Neural progenitor cell (in vitro differentiated cells): ENCODE measurements at regions not wholly inside any gene's neighbourhood (a gene's known extent, or its start where the extent isn't known, plus 50 kb on each side); places are given as distances from the start of the nearest gene placed in this dataset.

Experiments used
- DNase-seq: peaks from one replicate; pipeline ENCODE4 v3.0.0-alpha.2; 2016; ENCODE audit warnings: low spot score
- H2AFZ ChIP-seq: fragments of 200-600 bp; sonication (generic); replicated peaks from 2 replicates; pipeline ENCODE4 v1.6.1; 2016; ENCODE audit warnings: antibody characterized with exemption
- H3F3A ChIP-seq: fragments of 200-600 bp; sonication (generic); 2 replicates; pipeline ENCODE4 v1.6.1; 2016; ENCODE audit warnings: antibody characterized with exemption, low read depth
- H3K27ac ChIP-seq: fragments of 200-600 bp; sonication (generic); 2 replicates; pipeline ENCODE4 v1.5.1; 2016; ENCODE audit warnings: mild to moderate bottlenecking
- H3K27me3 ChIP-seq: fragments of 200-600 bp; sonication (generic); 2 replicates; pipeline ENCODE4 v1.6.1; 2016; ENCODE audit warnings: mild to moderate bottlenecking, moderate library complexity
- H3K36me3 ChIP-seq: fragments of 200-600 bp; sonication (generic); 2 replicates; pipeline ENCODE4 v1.5.1; 2016
- H3K4me1 ChIP-seq: fragments of 200-600 bp; sonication (generic); 2 replicates; pipeline ENCODE4 v1.6.1; 2016; ENCODE audit warnings: mixed run types
- H3K4me2 ChIP-seq: fragments of 200-600 bp; sonication (generic); 2 replicates; pipeline ENCODE4 v1.6.1; 2016
- H3K4me3 ChIP-seq: fragments of 200-600 bp; sonication (generic); 2 replicates; pipeline ENCODE4 v1.5.1; 2016
- H3K79me2 ChIP-seq: fragments of 200-600 bp; sonication (generic); 2 replicates; pipeline ENCODE4 v1.6.1; 2016; ENCODE audit warnings: low read depth
- H3K9ac ChIP-seq: fragments of 200-600 bp; sonication (generic); 2 replicates; pipeline ENCODE4 v1.6.1; 2016
- H3K9me3 ChIP-seq: fragments of 200-600 bp; sonication (generic); 2 replicates; pipeline ENCODE4 v1.5.1; 2016; ENCODE audit warnings: low read depth
- H4K20me1 ChIP-seq: fragments of 200-600 bp; sonication (generic); 2 replicates; pipeline ENCODE4 v1.6.1; 2016; ENCODE audit warnings: low read depth
- H3K27ac Mint-ChIP-seq: 3 replicates; pipeline ENCODE4 v1.8.0; 2021; ENCODE audit warnings: mixed read lengths
- H3K27me3 Mint-ChIP-seq: 2 replicates; pipeline ENCODE4 v1.8.0; 2022; ENCODE audit warnings: low read depth, mild to moderate bottlenecking, inconsistent platforms, moderate library complexity, mixed read lengths; ENCODE audit not compliant: insufficient read depth
- H3K36me3 Mint-ChIP-seq: 3 replicates; pipeline ENCODE4 v1.8.0; 2021; ENCODE audit warnings: mixed read lengths
- H3K4me1 Mint-ChIP-seq: 3 replicates; pipeline ENCODE4 v1.8.0; 2021; ENCODE audit warnings: mixed read lengths
- H3K4me3 Mint-ChIP-seq: 3 replicates; pipeline ENCODE4 v1.8.0; 2021; ENCODE audit warnings: mild to moderate bottlenecking, moderate library complexity, mixed read lengths
- H3K9me3 Mint-ChIP-seq: 3 replicates; pipeline ENCODE4 v1.8.0; 2020; ENCODE audit warnings: mixed read lengths
- CTCF ChIP-seq: fragments of 200-600 bp; sonication (generic); IDR thresholded peaks from 2 replicates; pipeline ENCODE4 v1.5.1; 2017; ENCODE audit warnings: antibody characterized with exemption, mild to moderate bottlenecking
- EZH2 ChIP-seq: fragments of 200-600 bp; sonication (generic); IDR thresholded peaks from 2 replicates; pipeline ENCODE4 v1.6.1; 2017; ENCODE audit warnings: antibody characterized with exemption, mild to moderate bottlenecking, moderate library complexity
- EZH2phosphoT487 ChIP-seq: fragments of 200-600 bp; sonication (generic); IDR thresholded peaks from 2 replicates; pipeline ENCODE4 v1.6.1; 2017; ENCODE audit warnings: antibody characterized with exemption

- Histone ChIP-seq H3K27ac (peak overlapping the region; percentile 11), H3K4me3 (peak overlapping the region; percentile 85), H2AFZ (no peak overlapping the region), H3K27me3 (no peaks in the 10 kb centered on the region), H3F3A (peaks cover 55% of the 10 kb centered on the region), H3K9me3 (no peaks in the 10 kb centered on the region), H3K4me2 (peak overlapping the region; percentile 84), H4K20me1 (peaks cover 10% of the 10 kb centered on the region), H3K4me1 (peaks cover 7% of the 10 kb centered on the region), H3K79me2 (peaks cover 10% of the 10 kb centered on the region), H3K9ac (peak overlapping the region; percentile 52), H3K36me3 (no peaks in the 10 kb centered on the region)
- Mint-ChIP-seq H3K4me3 (no peak overlapping the region), H3K9me3 (peaks cover 2% of the 10 kb centered on the region), H3K4me1 (peaks cover 29% of the 10 kb centered on the region), H3K27ac (no peak overlapping the region), H3K36me3 (no peaks in the 10 kb centered on the region), H3K27me3 (no peaks in the 10 kb centered on the region)
- no peak for DNase-seq
- TF ChIP-seq CTCF (no peak), EZH2phosphoT487 (no peak), EZH2 (no peak)
Observed at GRCh38 chr6:26214803-26215584, 127.8 kb downstream of the HFE start.

DNA sequence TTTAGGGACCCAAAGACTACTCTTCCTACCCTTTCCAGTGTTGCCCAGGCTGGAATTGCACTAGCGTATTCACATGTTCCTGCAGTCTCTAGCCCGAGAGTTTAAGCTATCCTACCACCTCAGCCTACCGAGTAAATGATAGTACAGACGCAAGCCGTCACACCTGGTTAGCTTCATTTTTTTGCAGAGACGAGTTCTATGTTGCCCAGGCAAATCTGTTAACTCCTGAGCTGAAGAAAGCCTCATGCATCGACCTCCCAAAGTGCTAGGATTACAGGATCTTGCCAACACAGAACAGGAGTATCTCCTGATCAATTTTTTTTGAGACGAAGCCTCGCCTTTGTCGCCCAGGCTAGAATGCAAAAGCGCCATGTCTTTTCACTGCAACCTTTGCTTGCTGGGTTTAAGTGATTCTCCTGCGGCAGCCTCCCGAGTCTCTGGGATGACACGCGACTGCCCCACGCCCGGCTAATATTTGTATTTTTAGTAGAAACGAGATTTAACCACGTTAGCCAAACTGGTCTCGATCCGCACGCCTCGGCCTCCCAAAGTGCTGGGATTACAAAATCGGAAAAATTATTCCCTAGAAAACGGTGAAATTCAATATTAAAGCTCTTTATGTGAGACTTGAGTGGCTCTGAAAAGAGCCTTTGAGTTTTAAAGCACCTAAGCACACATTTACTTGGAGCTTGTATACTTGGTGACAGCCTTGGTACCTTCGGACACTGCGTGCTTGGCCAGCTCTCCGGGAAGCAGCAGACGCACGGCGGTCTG lies 128.5 kb downstream of the HFE start:
- peaks cover 2% of the 10 kb centered on the region for H3K9me3 Mint-ChIP-seq
- Histone ChIP-seq H3K4me3 (peak overlapping the region; percentile 85), H3K9ac (peak overlapping the region; percentile 52), H3K79me2 (peaks cover 10% of the 10 kb centered on the region), H3K27me3 (no peaks in the 10 kb centered on the region), H3K27ac (peak overlapping the region; percentile 11), H3K36me3 (no peaks in the 10 kb centered on the region), H2AFZ (no peak overlapping the region), H3K4me1 (peaks cover 11% of the 10 kb centered on the region), H3K9me3 (no peaks in the 10 kb centered on the region), H3F3A (peaks cover 60% of the 10 kb centered on the region), H4K20me1 (peaks cover 10% of the 10 kb centered on the region), H3K4me2 (peak overlapping the region; percentile 84)
- H3K27ac Mint-ChIP-seq = no peak overlapping the region
- no peaks in the 10 kb centered on the region for H3K36me3 Mint-ChIP-seq
- TF ChIP-seq EZH2phosphoT487 (no peak), EZH2 (no peak), CTCF (no peak)
- DNase-seq = peak; percentile 47
- no peak overlapping the region for H3K4me3 Mint-ChIP-seq
- H3K4me1 Mint-ChIP-seq = peaks cover 36% of the 10 kb centered on the region
- H3K27me3 Mint-ChIP-seq = no peaks in the 10 kb centered on the region

DNA sequence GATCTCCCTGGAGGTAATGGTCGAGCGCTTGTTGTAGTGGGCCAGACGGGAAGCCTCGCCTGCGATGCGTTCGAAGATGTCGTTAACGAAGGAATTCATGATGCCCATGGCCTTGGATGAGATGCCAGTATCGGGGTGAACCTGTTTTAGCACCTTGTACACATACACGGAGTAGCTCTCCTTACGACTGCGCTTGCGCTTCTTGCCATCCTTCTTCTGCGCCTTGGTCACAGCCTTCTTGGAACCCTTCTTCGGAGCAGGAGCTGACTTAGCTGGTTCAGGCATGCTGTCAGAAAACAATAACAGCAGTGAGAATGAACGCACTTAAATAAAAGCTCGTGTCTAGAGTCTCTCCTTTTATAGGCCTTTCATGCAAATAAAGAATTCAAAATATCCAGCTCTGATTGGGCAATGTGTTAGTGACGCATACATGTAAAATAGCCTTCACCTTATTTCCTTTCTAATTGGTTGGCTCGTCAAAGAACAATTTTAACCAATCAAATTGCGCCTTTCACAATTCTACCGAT lies 129.2 kb downstream of the HFE start:
- peak overlapping the region; percentile 84 for H3K4me2 ChIP-seq
- H3K36me3 Mint-ChIP-seq = no peaks in the 10 kb centered on the region
- H3F3A ChIP-seq = peaks cover 60% of the 10 kb centered on the region
- H3K36me3 ChIP-seq = no peaks in the 10 kb centered on the region
- H3K4me3 Mint-ChIP-seq = no peak overlapping the region
- no peak overlapping the region for H3K27ac Mint-ChIP-seq
- H3K4me1 ChIP-seq = peaks cover 11% of the 10 kb centered on the region
- H3K27me3 ChIP-seq = no peaks in the 10 kb centered on the region
- H3K9me3 Mint-ChIP-seq = peaks cover 2% of the 10 kb centered on the region
- no peak overlapping the region for H2AFZ ChIP-seq
- peak; percentile 93 for DNase-seq
- H3K9ac ChIP-seq = peak overlapping the region; percentile 52
- peaks cover 10% of the 10 kb centered on the region for H4K20me1 ChIP-seq
- peaks cover 42% of the 10 kb centered on the region for H3K4me1 Mint-ChIP-seq
- H3K79me2 ChIP-seq = peaks cover 10% of the 10 kb centered on the region
- no peak for TF ChIP-seq EZH2phosphoT487
- no peak for TF ChIP-seq CTCF
- TF ChIP-seq EZH2 = no peak
- H3K9me3 ChIP-seq = no peaks in the 10 kb centered on the region
- H3K4me3 ChIP-seq = peak overlapping the region; percentile 85
- H3K27me3 Mint-ChIP-seq = no peaks in the 10 kb centered on the region
- peak overlapping the region; percentile 88 for H3K27ac ChIP-seq
